Testis (tissue), 2 donors: ENCODE measurements at regions not wholly inside any gene's neighbourhood (a gene's known extent, or its start where the extent isn't known, plus 50 kb on each side); places are given as distances from the start of the nearest gene placed in this dataset.

Experiments
- CTCF ChIP-seq, 3 experiments: fragments of 450-650 bp in 2 of 3; fragments of 200-600 bp in 1 of 3; sonication (generic) in 1 of 3; IDR thresholded peaks; one replicate each; pipeline ENCODE4 v1.5.1; 2016 to 2019; ENCODE audit warnings: antibody characterized with exemption in 3 of 3, mild to moderate bottlenecking in 2 of 3, moderate library complexity in 1 of 3
- POLR2A ChIP-seq: fragments of 450-650 bp; IDR thresholded peaks from one replicate; pipeline ENCODE4 v1.6.1; 2017; ENCODE audit warnings: antibody characterized with exemption, mild to moderate bottlenecking, moderate library complexity

DNA sequence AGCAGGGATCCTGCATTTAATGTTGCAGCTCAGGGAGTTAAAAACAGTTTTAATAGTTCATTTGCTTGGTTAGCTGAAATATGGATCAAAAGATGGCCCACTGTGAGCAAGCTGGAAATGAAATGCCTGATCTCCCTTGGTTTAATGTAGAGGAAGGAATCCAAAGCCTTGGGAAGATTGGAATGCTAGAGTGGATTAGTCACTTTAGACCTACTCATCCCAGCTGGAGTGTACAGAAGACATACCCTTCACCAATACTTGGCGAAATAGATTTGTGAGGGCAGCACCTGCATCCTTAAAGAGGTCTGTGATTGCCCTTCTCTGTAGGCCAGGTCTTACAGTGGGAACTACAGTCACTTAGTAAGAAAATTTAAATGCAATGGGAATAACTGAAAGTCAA lies 58.0 kb upstream of the KRAS start:
- TF ChIP-seq CTCF (IDR thresholded peaks at IDR 0.05) (no peak), POLR2A (no peak)
